GM12878 (cell line): ENCODE measurements at regions not wholly inside any gene's neighbourhood (a gene's known extent, or its start where the extent isn't known, plus 50 kb on each side); places are given as distances from the start of the nearest gene placed in this dataset.

Experiments used
- RAD21 ChIP-seq: IDR thresholded peaks from 2 replicates; pipeline ENCODE4 v1.6.1; 2011; ENCODE audit warnings: mild to moderate bottlenecking, low read depth, low read length, moderate library complexity; ENCODE audit not compliant: insufficient read depth
- TCF12 ChIP-seq: IDR thresholded peaks from 2 replicates; pipeline ENCODE4 v1.6.1; 2011; ENCODE audit warnings: low read depth, mild to moderate bottlenecking, low read length
- YY1 ChIP-seq: IDR thresholded peaks from 2 replicates; pipeline ENCODE4 v1.6.1; 2011; ENCODE audit warnings: low read depth, mild to moderate bottlenecking, low read length
- ZBED1 ChIP-seq: IDR thresholded peaks from 2 replicates; pipeline ENCODE4 v1.6.1; 2016; ENCODE audit warnings: borderline replicate concordance

GRCh38 chr6:22399693-22400092, 102.9 kb upstream of the PRL start:
- TF ChIP-seq RAD21 (no peak), ZBED1 (no peak), YY1 (no peak), TCF12 (no peak)
